MM.1S (cell line): ENCODE measurements at regions not wholly inside any gene's neighbourhood (a gene's known extent, or its start where the extent isn't known, plus 50 kb on each side); places are given as distances from the start of the nearest gene placed in this dataset.

Experiments
- CTCF ChIP-seq: fragments of 300-600 bp; sonication (generic); IDR thresholded peaks from 2 replicates; pipeline ENCODE4 v1.5.1; 2016; ENCODE audit warnings: antibody characterized with exemption, low read length, mixed read lengths
- EZH2 ChIP-seq: fragments of 300-600 bp; sonication (generic); optimal IDR thresholded peaks from 2 replicates; pipeline ENCODE3; 2017; ENCODE audit warnings: low read depth, mild to moderate bottlenecking, antibody characterized with exemption, low read length, mixed read lengths
- EZH2phosphoT487 ChIP-seq: fragments of 300-600 bp; sonication (generic); IDR thresholded peaks from 2 replicates; pipeline ENCODE4 v1.6.1; 2018; ENCODE audit warnings: antibody characterized with exemption, low read length

DNA sequence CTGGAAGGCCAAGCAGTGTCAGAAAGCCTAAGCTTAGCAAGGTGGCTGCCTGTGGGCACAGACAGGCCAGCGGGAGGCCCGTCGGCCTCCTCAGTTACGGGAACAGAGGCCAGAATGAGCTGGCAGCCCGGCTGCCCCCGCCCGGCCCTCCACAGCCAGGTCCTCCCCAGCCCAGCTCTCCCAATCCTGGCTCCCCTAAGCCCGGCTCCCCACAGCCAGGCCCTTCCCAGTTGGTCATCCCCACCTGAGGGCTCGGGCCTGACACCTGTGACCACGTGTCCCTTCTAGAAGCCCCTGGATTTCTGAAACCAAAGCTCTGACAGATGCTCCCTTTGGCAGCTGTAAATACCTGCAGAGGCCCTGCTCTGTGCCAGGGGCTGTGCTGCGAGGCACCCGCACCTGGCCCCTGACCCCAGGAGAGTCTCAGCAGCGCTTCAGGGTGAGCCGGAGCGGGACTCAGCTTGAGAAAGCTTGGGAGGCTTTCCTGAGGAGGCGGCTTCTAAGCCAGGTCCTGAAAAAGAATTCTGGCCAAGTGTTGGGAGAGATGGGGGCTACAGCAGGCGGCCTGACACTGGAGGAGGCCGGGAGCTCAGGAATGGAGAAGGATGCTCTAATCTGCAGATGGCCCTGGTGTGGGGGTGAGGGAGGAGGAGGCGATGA, 80.4 kb upstream of the OLFM1 start:
- TF ChIP-seq CTCF (no peak), EZH2 (no peak), EZH2phosphoT487 (no peak)
